BE2C (cell line): ENCODE measurements at regions not wholly inside any gene's neighbourhood (a gene's known extent, or its start where the extent isn't known, plus 50 kb on each side); places are given as distances from the start of the nearest gene placed in this dataset.
"Not testable (repeated sequence)": the region's sequence is repeated elsewhere in the genome, so short reads cannot be mapped to it uniquely, and the experiment has no call there.

Source experiments
- DNase-seq: peaks from one replicate; pipeline ENCODE4 v3.0.0-alpha.2; 2020
- H3K27me3 ChIP-seq: fragments of 250-450 bp; sonication (Bioruptor Pico); 2 replicates; pipeline ENCODE4 v1.5.1; 2020; ENCODE audit warnings: mild to moderate bottlenecking
- H3K36me3 ChIP-seq: fragments of 250-450 bp; sonication (Bioruptor Pico); 2 replicates; pipeline ENCODE4 v1.5.1; 2020; ENCODE audit warnings: mild to moderate bottlenecking
- H3K4me1 ChIP-seq: fragments of 250-450 bp; sonication (Bioruptor Pico); 2 replicates; pipeline ENCODE4 v1.5.1; 2020
- H3K4me3 ChIP-seq: 2 replicates; pipeline ENCODE4 v1.5.1; 2011; ENCODE audit warnings: low read depth, low read length
- H3K9me3 ChIP-seq: fragments of 250-450 bp; sonication (Bioruptor Pico); 2 replicates; pipeline ENCODE4 v1.5.1; 2020
- TF ChIP-seq, protein P1 (sequence below): IDR thresholded peaks from 2 replicates; pipeline ENCODE4 v1.5.1; 2012; ENCODE audit warnings: mild to moderate bottlenecking, low read depth, low read length

DNA sequence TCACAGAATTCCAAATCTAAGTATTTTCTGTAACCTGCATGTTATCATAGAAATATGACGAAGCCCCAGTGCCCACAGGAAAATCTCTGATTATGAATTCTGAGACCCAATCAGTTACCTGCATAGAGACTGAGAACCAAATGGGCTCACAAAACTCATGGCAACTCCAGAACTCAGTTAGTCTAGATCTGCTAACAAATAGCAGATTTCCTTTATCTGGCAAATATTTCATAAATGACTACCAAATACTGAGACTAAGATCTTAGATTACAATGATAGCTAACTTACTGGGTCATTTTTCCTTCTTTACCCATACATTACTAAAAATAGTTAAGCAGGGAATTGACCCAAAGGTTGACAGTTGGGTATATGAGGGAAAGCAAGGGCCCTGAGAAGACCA lies 228.1 kb upstream of the FAT3 start:
- DNase-seq: no peak
- TF ChIP-seq, protein P1, sequence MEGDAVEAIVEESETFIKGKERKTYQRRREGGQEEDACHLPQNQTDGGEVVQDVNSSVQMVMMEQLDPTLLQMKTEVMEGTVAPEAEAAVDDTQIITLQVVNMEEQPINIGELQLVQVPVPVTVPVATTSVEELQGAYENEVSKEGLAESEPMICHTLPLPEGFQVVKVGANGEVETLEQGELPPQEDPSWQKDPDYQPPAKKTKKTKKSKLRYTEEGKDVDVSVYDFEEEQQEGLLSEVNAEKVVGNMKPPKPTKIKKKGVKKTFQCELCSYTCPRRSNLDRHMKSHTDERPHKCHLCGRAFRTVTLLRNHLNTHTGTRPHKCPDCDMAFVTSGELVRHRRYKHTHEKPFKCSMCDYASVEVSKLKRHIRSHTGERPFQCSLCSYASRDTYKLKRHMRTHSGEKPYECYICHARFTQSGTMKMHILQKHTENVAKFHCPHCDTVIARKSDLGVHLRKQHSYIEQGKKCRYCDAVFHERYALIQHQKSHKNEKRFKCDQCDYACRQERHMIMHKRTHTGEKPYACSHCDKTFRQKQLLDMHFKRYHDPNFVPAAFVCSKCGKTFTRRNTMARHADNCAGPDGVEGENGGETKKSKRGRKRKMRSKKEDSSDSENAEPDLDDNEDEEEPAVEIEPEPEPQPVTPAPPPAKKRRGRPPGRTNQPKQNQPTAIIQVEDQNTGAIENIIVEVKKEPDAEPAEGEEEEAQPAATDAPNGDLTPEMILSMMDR: no peak
- Histone ChIP-seq H3K36me3 (no peaks in the 10 kb centered on the region), H3K27me3 (no peaks in the 10 kb centered on the region), H3K4me3 (no peak overlapping the region), H3K4me1 (no peaks in the 10 kb centered on the region), H3K9me3 (no peaks in the 10 kb centered on the region)

DNA sequence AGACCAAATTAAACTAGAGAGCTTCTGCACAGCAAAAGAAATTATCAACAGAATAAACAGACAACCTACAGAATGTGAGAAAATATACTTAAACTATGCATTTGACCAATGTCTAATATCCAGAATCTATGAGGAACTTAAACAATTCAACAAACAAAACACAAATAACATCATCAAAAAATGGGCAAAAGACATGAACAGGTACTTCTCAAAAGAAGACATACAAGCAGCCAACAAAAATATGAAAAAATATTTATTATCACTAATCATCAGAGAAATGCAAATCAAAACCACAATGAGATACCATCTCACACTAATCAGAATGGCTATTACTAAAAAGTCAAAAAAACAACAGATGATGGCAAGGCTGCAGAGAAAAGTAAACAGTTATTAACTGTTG lies 236.2 kb upstream of the FAT3 start:
- DNase-seq, H3K27me3 ChIP-seq, H3K4me1 ChIP-seq, H3K4me3 ChIP-seq, H3K36me3 ChIP-seq, H3K9me3 ChIP-seq: not testable (repeated sequence)

DNA sequence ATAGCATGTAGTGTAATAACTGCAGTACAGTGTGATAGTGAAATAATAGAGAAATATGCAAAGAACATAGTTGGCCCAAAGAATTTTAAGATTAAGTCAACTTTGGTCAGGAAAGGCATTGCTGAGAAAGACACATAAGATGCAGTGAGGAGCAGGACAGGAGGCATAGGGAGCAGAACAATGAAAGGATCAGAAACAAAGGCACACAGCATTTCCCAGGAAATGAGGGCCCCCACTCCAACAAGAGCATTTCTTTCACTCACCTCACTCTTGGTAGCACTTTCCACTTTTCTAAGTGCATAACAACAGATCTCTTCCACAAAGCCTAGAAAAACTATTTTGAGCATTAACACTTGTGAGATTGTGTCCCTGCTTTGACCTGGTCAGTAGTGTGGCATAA lies 238.4 kb upstream of the FAT3 start:
- no peaks in the 10 kb centered on the region for H3K9me3 ChIP-seq
- H3K4me3 ChIP-seq: no peak overlapping the region
- no peaks in the 10 kb centered on the region for H3K4me1 ChIP-seq
- no peaks in the 10 kb centered on the region for H3K36me3 ChIP-seq
- H3K27me3 ChIP-seq: no peaks in the 10 kb centered on the region
- DNase-seq: no peak
- TF ChIP-seq, protein P1: no peak

DNA sequence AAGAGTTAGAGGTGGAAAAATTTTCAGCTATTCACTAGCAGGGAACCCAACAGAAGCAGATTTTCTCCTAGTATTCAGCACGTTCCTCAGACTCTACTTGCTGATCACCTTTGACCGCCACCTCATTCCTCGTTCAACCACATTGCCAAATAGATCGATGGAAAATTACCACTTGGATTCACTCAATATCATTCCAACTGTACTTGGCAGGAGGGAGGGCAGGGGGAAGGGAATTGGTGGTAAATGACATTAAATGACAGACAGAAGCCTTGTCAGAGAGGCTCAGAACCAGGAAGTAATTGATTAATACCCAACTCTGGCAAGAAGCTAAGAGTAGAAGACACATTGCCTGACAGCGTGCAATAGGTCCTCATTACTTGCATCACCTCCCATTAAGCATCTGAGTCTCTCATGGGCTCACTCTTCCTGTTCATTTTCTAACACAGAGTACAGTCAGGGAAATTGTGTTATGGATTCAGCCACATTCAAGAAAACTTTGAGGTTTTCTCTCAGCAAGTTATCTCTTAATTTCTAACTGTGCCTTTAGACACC lies 240.5 kb upstream of the FAT3 start:
- TF ChIP-seq, protein P1: no peak
- Histone ChIP-seq H3K9me3 (no peaks in the 10 kb centered on the region), H3K4me1 (no peaks in the 10 kb centered on the region), H3K27me3 (no peaks in the 10 kb centered on the region), H3K4me3 (no peak overlapping the region), H3K36me3 (no peaks in the 10 kb centered on the region)
- DNase-seq: no peak

DNA sequence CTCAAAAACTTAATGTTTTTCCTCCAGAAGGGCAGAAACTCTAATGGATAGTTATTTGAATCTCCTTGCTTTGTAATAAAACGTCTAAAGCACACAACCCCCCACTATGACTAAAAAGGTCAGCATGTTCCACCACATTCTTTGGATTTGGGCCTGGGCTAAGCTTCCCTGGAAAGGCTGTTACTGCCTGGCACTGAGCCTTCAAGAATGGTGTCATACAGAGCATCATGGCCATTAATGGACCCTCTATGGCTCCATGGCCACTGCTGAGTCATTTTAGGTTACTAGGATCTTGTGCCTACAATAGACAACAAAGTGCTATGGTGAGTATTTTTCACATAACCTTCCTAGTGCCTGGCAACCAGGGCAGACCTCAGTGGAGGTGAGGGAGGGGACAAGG lies 242.6 kb upstream of the FAT3 start:
- no peaks in the 10 kb centered on the region for H3K9me3 ChIP-seq
- TF ChIP-seq, protein P1: no peak
- no peaks in the 10 kb centered on the region for H3K36me3 ChIP-seq
- H3K27me3 ChIP-seq: no peaks in the 10 kb centered on the region
- no peak for DNase-seq
- H3K4me1 ChIP-seq: no peaks in the 10 kb centered on the region
- no peak overlapping the region for H3K4me3 ChIP-seq

DNA sequence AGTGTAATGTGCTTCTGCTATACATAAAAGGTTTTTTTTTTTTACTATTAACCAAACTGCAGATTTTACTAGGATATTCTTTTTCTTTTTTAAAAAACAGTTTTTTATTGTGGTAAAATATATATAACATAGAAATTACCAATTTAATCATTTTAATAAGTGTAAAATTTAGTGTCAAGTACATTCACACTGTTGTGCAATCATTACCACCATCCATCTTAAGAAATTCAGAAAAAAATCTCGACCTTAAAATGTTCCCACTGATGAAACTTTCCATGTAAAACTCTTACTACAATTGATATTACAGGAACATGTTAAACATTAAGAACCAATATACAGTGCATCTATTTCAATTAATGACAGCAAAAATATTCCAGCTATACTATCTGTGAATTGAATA lies 244.8 kb upstream of the FAT3 start:
- Histone ChIP-seq H3K4me3 (no peak overlapping the region), H3K4me1 (no peaks in the 10 kb centered on the region), H3K9me3 (no peaks in the 10 kb centered on the region), H3K27me3 (no peaks in the 10 kb centered on the region), H3K36me3 (no peaks in the 10 kb centered on the region)
- TF ChIP-seq, protein P1: no peak
- DNase-seq: no peak

DNA sequence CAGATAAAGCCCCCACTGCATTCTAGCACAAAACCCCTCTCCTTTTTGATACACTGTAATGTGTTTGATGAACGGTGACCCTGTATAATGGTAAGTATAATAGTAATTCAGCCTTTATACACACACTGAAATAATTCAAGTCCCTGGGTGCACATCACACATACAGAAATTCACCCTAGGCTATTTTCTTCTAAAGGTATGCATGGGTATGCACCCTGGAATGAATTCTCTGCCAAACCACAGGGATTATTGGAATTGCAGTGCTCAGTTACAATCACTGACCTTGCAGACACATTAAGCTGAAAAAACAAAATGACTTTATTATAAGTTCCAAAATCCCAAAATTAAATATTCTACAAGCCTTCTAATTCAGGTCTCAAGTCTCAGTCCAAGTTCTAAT lies 245.9 kb upstream of the FAT3 start:
- Histone ChIP-seq H3K27me3 (no peaks in the 10 kb centered on the region), H3K4me3 (no peak overlapping the region), H3K9me3 (no peaks in the 10 kb centered on the region), H3K4me1 (no peaks in the 10 kb centered on the region), H3K36me3 (no peaks in the 10 kb centered on the region)
- TF ChIP-seq, protein P1: no peak
- DNase-seq: no peak
